K562 (cell line): ENCODE measurements at regions not wholly inside any gene's neighbourhood (a gene's known extent, or its start where the extent isn't known, plus 50 kb on each side); places are given as distances from the start of the nearest gene placed in this dataset.

Experiments
- ATAC-seq: fragments of 200-7000 bp; cut with Tn5 transposase; 3 replicates; pipeline ENCODE4 v1.9.1; 2020; ENCODE audit warnings: moderate library complexity
- BruUV-seq: library from RNA; stranded (reverse); fragments of 400-500 nt; replicated peaks from 2 replicates; lab custom pipeline; 2021; lab: Mats Ljungman, UMichigan
- CTCF ChIA-PET: fragments of 300-600 bp; formaldehyde crosslinking; extraction: SDS; loops from one replicate; lab custom pipeline; 2021; ENCODE audit warnings: low intra/inter-chr PET ratio; lab: Yijun Ruan, JAX
- POLR2A ChIA-PET: fragments of 300-600, 350-650 bp; sonication (Branson Sonifier 250); formaldehyde crosslinking; extraction: SDS; loops from one replicate; lab custom pipeline; 2021; ENCODE audit warnings: antibody characterized with exemption, inconsistent platforms; lab: Yijun Ruan, JAX
- DNase-seq, 4 experiments: peaks; one replicate each; pipeline versions ENCODE4 v3.0.0 to v3.0.0-alpha.2; 2011 to 2018; ENCODE audit warnings: low spot score in 3 of 4, mixed read lengths in 3 of 4; ENCODE audit errors: extremely low read depth in 1 of 4
- FAIRE-seq: peaks from 2 replicates; lab custom pipeline; 2011; peaks lifted over from hg19 to GRCh38; lab: Jason Lieb, UNC
- H2AFZ ChIP-seq: 2 replicates; pipeline ENCODE4 v1.6.0; 2011; ENCODE audit warnings: low read depth, low read length, control low read depth, inconsistent platforms
- H3K27ac ChIP-seq: fragments of 200-600 bp; 3 replicates; pipeline ENCODE4 v1.8.0; 2011; ENCODE audit warnings: low read depth, mild to moderate bottlenecking, control low read depth, inconsistent platforms, low read length, moderate library complexity, mixed read lengths; ENCODE audit errors: extremely low read depth
- H3K27me3 ChIP-seq, 2 experiments: fragments of 300-600 bp in 1 of 2; 2 replicates in 1 of 2; 3 replicates in 1 of 2; pipeline versions ENCODE4 v1.6.0 to v1.8.0; 2011; ENCODE audit warnings: inconsistent platforms in 2 of 2, low read length in 2 of 2, mild to moderate bottlenecking in 1 of 2, mixed read lengths in 1 of 2, moderate library complexity in 1 of 2; ENCODE audit not compliant: control insufficient read depth in 2 of 2, insufficient read depth in 2 of 2
- H3K36me3 ChIP-seq: fragments of 300-600 bp; 3 replicates; pipeline ENCODE4 v1.8.0; 2011; ENCODE audit warnings: mild to moderate bottlenecking, low read length, inconsistent platforms; ENCODE audit not compliant: control insufficient read depth, insufficient read depth
- H3K4me1 ChIP-seq, 2 experiments: fragments of 200-600 bp in 1 of 2; replicated peaks in 1 of 2; 2 replicates in 1 of 2; 3 replicates in 1 of 2; pipeline versions ENCODE4 v1.5.1 to v1.8.0; 2011; ENCODE audit warnings: inconsistent platforms in 2 of 2, low read length in 2 of 2, mild to moderate bottlenecking in 1 of 2, mixed read lengths in 1 of 2, moderate library complexity in 1 of 2; ENCODE audit not compliant: control insufficient read depth in 2 of 2, insufficient read depth in 2 of 2
- H3K4me2 ChIP-seq: 2 replicates; pipeline ENCODE4 v1.6.1; 2011; ENCODE audit warnings: low read length, control low read depth, inconsistent platforms, mixed read lengths; ENCODE audit not compliant: insufficient read depth
- H3K4me3 ChIP-seq: fragments of 200-600 bp; sonication (generic), shearing (Covaris generic); 2 replicates; pipeline ENCODE4 v1.5.1; 2016; ENCODE audit warnings: control low read depth, inconsistent platforms
- H3K79me2 ChIP-seq: fragments of 200-600 bp; 3 replicates; pipeline ENCODE4 v1.8.0; 2011; ENCODE audit warnings: low read length, inconsistent platforms; ENCODE audit not compliant: control insufficient read depth, insufficient read depth
- H3K9ac ChIP-seq, 2 experiments: 2 replicates each; pipeline versions ENCODE4 v1.6.0 to v1.6.1; 2011; ENCODE audit warnings: low read depth in 2 of 2, low read length in 2 of 2, control low read depth in 1 of 2, inconsistent platforms in 1 of 2, mild to moderate bottlenecking in 1 of 2, mixed read lengths in 1 of 2; ENCODE audit not compliant: insufficient read depth in 1 of 2
- H3K9me1 ChIP-seq: one replicate; pipeline ENCODE4 v1.6.0; 2011; ENCODE audit warnings: inconsistent platforms, mild to moderate bottlenecking, low read length, moderate library complexity; ENCODE audit not compliant: control insufficient read depth, insufficient read depth
- H3K9me3 ChIP-seq: replicated peaks from 2 replicates; pipeline ENCODE4 v1.5.1; 2011; ENCODE audit warnings: low read depth, low read length, inconsistent platforms; ENCODE audit not compliant: control insufficient read depth, insufficient read depth
- H4K20me1 ChIP-seq: replicated peaks from 2 replicates; pipeline ENCODE4 v1.6.1; 2011; ENCODE audit warnings: low read length, inconsistent platforms, mixed read lengths; ENCODE audit not compliant: control insufficient read depth, insufficient read depth
- FOXA3 ChIP-seq, 2 experiments: fragments of 450-650 bp in 1 of 2; sonication (generic) in 1 of 2; formaldehyde crosslinking; IDR thresholded peaks in 1 of 2; conservative IDR thresholded peaks in 1 of 2; 2 replicates each; pipeline versions ENCODE4 v1.4.0 to v1.8.0; 2020 to 2022; ENCODE audit warnings: mild to moderate bottlenecking in 2 of 2, missing genetic modification reagents in 1 of 2
- HDGF ChIP-seq: fragments of 450-650 bp; IDR thresholded peaks from 2 replicates; pipeline ENCODE4 v1.6.1; 2016
- HNRNPUL1 ChIP-seq: fragments of 200-400 bp; formaldehyde crosslinking; IDR thresholded peaks from 2 replicates; pipeline ENCODE4 v1.6.1; 2017; ENCODE audit warnings: low read length
- HSF4 ChIP-seq: fragments of 250-450 bp; sonication (Bioruptor Pico); IDR thresholded peaks from 2 replicates; pipeline ENCODE4 v2.1.2; 2022; ENCODE audit warnings: mild to moderate bottlenecking, moderate library complexity, borderline replicate concordance
- IRF2 ChIP-seq: sonication (generic); formaldehyde crosslinking; IDR thresholded peaks from 2 replicates; pipeline ENCODE4 v1.8.1; 2022; ENCODE audit warnings: mild to moderate bottlenecking, missing genetic modification reagents
- MEF2A ChIP-seq: IDR thresholded peaks from 2 replicates; pipeline ENCODE4 v1.6.1; 2011; ENCODE audit warnings: low read depth, mild to moderate bottlenecking, low read length, moderate library complexity; ENCODE audit not compliant: control insufficient read depth
- NEUROD1 ChIP-seq: fragments of 150-350 bp; IDR thresholded peaks from 2 replicates; pipeline ENCODE4 v1.6.1; 2014; ENCODE audit warnings: borderline replicate concordance, low read length, low read depth; ENCODE audit not compliant: partially characterized antibody
- NR1H2 ChIP-seq: sonication (generic); formaldehyde crosslinking; IDR thresholded peaks from 2 replicates; pipeline ENCODE4 v1.4.0; 2020; ENCODE audit warnings: mild to moderate bottlenecking, missing genetic modification reagents
- PYGO2 ChIP-seq: fragments of 450-650 bp; IDR thresholded peaks from 2 replicates; pipeline ENCODE4 v1.6.1; 2016; ENCODE audit warnings: mild to moderate bottlenecking, missing genetic modification characterization, moderate library complexity, missing compliant biosample characterization
- RBM39 ChIP-seq: fragments of 200-400 bp; formaldehyde crosslinking; optimal IDR thresholded peaks from 2 replicates; pipeline ENCODE3; 2018; ENCODE audit warnings: low read depth, low read length
- TRIM28 ChIP-seq: fragments of 450-650 bp; IDR thresholded peaks from 2 replicates; pipeline ENCODE4 v1.6.1; 2017
- TSHZ1 ChIP-seq: fragments of 250-450 bp; sonication (Bioruptor Pico); IDR thresholded peaks from 2 replicates; pipeline ENCODE4 v1.4.0; 2020; ENCODE audit warnings: mild to moderate bottlenecking, moderate library complexity
- ZKSCAN8 ChIP-seq: fragments of 200-800 bp; sonication (Bioruptor generic); IDR thresholded peaks from 2 replicates; pipeline ENCODE4 v1.6.1; 2016; ENCODE audit warnings: missing genetic modification characterization, missing compliant biosample characterization
- ZNF584 ChIP-seq: fragments of 200-800 bp; sonication (Bioruptor generic); IDR thresholded peaks from 2 replicates; pipeline ENCODE4 v1.6.1; 2016; ENCODE audit warnings: low read depth, mild to moderate bottlenecking, missing genetic modification characterization, missing compliant biosample characterization
- WGBS: fragments of 100-300 bp; shearing (Covaris generic); methylation state at CpG from one replicate; pipeline ENCODE4 v1.1.6; 2016; ENCODE audit warnings: low coverage, mixed read lengths; ENCODE audit not compliant: insufficient coverage; ENCODE audit errors: missing lambda C conversion rate; 5-methylcytosine and 5-hydroxymethylcytosine counted together
- in situ Hi-C: fragments of 300-500 bp; cut with MboI; formaldehyde crosslinking; loops from 4 replicates; pipeline ENCODE4 v1.15.0; 2018; ENCODE audit warnings: inconsistent platforms, mixed read lengths
- intact Hi-C: fragments of 100-400 bp; cut with micrococcal nuclease; formaldehyde crosslinking; loops from 2 replicates; pipeline ENCODE4 v1.14.2; 2022

GRCh38 chr6:113160306-113161017, 696.7 kb upstream of the MARCKS start:
- BruUV-seq = no TSS peak
- Histone ChIP-seq H3K9me1 (no peaks in the 10 kb centered on the region), H3K36me3 (no peaks in the 10 kb centered on the region), H3K9me3 (no peaks in the 10 kb centered on the region), H2AFZ (no peak overlapping the region), H4K20me1 (no peaks in the 10 kb centered on the region), H3K79me2 (no peaks in the 10 kb centered on the region), H3K27ac (no peak overlapping the region), H3K4me3 (no peak overlapping the region), H3K4me1 (no peaks in the 10 kb centered on the region), H3K9ac (no peak overlapping the region), H3K27me3 (no peaks in the 10 kb centered on the region), H3K4me2 (no peak overlapping the region)
- ATAC-seq = no peak
- 5% methylated on average over 5 of the region's 5 CpGs for WGBS
- ChIA-PET CTCF (no interaction called here), POLR2A (no interaction called here)
- intact Hi-C loops = no loop called here
- no peak for TF ChIP-seq ZNF584
- TF ChIP-seq HNRNPUL1 = no peak
- TF ChIP-seq PYGO2 (tag) = no peak
- TF ChIP-seq NEUROD1 = no peak
- no peak for TF ChIP-seq RBM39
- TF ChIP-seq FOXA3 (CRISPR knock-in tag; conservative IDR thresholded peaks at IDR 0.05 in 1 of 2, IDR thresholded peaks at IDR 0.05 in 1 of 2) = no peak
- no peak for TF ChIP-seq IRF2 (CRISPR knock-in tag)
- TF ChIP-seq TSHZ1 (CRISPR knock-in tag) = no peak
- TF ChIP-seq TRIM28 = no peak
- no peak for TF ChIP-seq ZKSCAN8 (CRISPR knock-in tag)
- no peak for TF ChIP-seq MEF2A
- TF ChIP-seq HDGF = no peak
- TF ChIP-seq HSF4 (CRISPR knock-in tag) = no peak
- TF ChIP-seq NR1H2 (CRISPR knock-in tag) = no peak
- no peak for DNase-seq
- FAIRE-seq = no peak
- in situ Hi-C loops = no loop called here
